NOMO-1 treated with dmso at 0.1 percent for 144 hours (cell line): ENCODE measurements at regions not wholly inside any gene's neighbourhood (a gene's known extent, or its start where the extent isn't known, plus 50 kb on each side); places are given as distances from the start of the nearest gene placed in this dataset.
"Not testable (repeated sequence)": the region's sequence is repeated elsewhere in the genome, so short reads cannot be mapped to it uniquely, and the experiment has no call there.

ENCODE experiments used
- DNase-seq: peaks from one replicate; lab custom pipeline; 2025; ENCODE audit not compliant: unreplicated experiment; lab: John Stamatoyannopoulos, UW

GRCh38 chr2:95725191-95725590 is 133.4 kb downstream of the TRIM43 start:
- not testable (repeated sequence) for DNase-seq

GRCh38 chr2:95725677-95726076 is 133.9 kb downstream of the TRIM43 start:
- not testable (repeated sequence) for DNase-seq

DNA sequence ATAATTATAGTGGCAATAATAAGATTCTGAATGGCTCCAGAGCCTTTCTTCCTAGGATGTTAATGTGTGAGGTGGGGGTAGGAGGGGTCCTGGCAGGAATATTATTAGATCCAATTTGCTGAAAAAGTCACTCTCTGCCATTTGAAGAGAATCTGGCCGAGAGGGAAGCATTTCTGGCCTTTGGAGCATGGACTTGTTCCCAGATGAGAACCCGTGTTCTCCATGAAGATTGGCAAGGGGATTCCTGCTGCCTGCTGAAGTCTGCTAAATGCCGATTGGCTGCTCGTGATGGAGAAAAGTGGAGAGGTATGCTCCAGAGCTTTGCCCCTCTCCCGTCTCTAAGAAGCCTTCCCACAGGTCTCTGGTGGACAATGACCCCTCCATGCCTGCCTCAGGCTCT is 135.6 kb downstream of the TRIM43 start:
- not testable (repeated sequence) for DNase-seq

DNA sequence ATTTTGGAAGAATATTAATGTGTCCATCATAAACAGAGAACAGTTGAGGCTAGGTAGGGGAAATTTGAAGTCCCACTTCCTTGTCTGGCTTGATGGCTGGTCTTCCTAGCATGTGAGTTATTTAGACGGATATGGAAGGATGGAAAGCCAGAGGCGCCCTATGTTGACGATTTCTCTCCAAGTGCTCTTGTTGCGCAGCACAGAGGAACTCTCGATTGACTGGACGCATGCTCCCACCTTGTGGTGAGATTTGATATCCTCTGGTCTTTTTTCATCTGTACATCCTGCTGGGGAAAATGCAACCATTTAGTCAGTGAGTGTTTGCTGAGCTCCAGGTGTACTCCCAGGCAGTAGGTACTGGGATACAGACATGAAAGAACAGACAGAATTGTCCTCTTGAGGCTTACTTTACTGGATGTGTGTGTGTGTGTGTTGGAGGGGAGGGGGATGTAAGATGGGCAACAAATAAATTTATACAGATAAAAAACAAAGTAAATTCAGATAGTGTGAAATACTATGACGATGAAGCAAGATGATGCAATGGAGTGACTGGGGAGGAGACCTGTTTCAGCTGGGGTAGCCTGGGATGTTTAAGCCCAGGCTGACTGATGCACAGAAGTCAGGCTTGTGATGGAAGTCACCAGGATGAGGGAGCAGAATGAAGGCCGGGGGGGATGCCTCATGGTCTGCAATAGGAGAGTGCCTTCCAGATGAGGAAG is 137.2 kb downstream of the TRIM43 start:
- DNase-seq = peak; percentile 32

- DNase-seq = no peak
These were observed 137.8 kb downstream of the TRIM43 start for GRCh38 chr2:95729597-95729955.

DNA sequence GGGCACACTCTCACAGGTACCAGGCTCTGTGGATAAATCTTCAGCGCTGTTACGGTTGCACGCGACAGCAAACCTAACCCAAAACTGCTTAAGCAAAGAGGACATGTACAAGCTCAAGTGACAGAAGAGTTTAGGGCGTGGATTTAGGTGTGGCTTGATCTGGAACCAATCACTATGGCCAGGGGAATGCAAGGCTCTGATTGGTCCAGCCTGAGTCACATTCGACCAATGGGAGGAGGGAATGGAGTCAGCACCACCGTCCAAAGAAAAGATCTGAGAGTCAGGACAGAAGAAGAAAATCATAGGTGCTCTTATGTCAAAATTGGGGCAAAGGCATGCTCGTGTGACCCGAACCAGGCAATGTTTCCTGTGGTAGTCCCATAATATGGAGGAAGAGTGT is 139.0 kb downstream of the TRIM43 start:
- no peak for DNase-seq

- peak; percentile 0 for DNase-seq
These were observed 143.4 kb downstream of the TRIM43 start for GRCh38 chr2:95734976-95735890.

DNA sequence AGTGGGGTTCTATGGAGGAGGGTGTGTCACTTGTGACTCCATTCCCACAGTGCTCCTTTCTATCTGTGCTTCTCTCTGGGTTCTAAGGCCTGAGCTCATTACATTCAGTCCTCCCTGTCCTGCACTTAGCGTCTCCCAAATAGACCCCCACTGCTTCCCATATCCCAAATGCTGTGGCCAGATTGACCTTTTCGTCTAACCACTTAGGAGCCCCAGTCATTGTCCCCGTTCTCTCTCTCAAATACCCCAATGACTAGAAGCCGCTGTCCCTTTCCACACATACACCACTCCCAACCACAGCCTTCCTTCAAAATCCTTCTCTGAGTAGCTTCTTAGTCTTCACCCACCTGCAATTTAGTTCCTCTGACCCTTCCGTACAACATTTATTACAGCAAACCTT is 146.5 kb downstream of the TRIM43 start:
- no peak for DNase-seq

DNA sequence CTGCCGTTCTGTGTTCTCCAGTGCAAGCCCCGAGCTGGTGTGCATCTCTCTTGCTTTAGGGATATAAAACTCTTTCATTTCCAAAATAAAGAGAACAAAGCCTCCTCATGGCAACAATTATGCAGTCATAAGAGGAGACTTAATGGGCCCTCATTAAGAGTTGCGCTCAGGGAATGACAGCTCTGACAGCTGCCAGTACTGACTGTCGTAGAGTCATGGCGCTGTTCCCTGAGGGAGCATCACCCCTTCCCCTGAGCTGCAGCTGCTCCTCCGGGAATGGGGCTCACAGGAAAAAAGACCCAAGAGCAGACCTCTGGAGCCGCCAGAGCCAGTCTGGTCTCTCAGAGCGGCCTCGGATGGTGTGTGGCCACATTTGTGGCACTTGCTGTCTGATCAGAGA is 160.3 kb downstream of the TRIM43 start:
- DNase-seq = not testable (repeated sequence)

DNA sequence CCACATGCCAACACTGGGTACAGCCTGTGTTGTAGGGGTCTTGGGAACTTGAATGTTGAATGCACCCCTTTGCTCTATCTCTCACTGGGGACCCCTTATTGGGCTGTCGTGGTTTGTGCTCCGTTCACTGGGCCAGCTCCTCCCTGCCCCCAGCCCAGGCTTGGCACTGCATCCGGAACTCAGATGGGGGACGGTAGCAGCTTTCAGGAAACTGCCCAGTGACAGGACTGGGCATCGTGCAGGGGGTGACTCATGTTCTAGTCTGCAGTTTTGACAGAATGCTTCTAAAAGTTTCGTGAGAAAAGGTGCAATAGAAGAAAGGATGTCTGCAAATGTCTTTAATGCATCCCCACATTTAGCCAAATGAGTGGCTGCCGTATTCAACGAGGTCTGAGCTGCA is 162.0 kb downstream of the TRIM43 start:
- not testable (repeated sequence) for DNase-seq

- DNase-seq = not testable (repeated sequence)
These were observed 162.4 kb downstream of the TRIM43 start for GRCh38 chr2:95754213-95754612.

DNA sequence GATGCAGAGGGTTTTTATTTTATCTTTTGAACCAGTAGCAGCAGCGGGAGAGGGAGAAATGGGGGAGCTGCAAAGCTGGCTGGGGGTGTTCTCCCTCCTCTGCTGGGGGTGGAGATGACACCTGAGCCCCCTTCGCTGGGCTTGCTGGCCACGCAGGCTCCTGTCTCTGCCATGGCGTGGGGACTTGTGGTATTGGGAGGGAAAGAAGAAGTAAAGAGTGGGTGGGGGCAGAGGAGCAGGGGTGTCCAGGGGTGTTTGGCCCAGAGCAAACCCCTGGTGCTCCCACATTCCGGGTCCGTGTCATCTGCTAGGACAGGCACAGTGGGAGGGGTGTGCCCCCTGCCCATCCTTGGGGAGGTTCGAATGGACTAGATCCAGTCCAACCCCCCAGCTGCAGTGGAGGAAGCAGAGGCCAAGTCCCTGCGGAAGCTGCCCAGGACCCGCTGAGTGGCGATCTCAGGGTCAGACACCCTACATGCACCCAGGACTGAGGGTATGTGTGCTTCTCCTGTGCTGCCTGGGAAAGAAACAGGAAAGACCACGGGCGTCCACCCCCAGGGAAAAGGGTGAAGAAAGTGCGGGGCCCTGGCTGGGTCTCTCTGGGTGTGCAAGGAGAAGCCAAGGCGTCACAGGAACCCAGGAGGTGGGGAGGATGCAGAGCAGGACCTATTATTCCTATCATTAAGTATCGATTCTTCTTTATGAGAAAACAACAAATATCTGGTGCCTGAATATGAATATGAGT is 163.2 kb downstream of the TRIM43 start:
- not testable (repeated sequence) for DNase-seq

DNA sequence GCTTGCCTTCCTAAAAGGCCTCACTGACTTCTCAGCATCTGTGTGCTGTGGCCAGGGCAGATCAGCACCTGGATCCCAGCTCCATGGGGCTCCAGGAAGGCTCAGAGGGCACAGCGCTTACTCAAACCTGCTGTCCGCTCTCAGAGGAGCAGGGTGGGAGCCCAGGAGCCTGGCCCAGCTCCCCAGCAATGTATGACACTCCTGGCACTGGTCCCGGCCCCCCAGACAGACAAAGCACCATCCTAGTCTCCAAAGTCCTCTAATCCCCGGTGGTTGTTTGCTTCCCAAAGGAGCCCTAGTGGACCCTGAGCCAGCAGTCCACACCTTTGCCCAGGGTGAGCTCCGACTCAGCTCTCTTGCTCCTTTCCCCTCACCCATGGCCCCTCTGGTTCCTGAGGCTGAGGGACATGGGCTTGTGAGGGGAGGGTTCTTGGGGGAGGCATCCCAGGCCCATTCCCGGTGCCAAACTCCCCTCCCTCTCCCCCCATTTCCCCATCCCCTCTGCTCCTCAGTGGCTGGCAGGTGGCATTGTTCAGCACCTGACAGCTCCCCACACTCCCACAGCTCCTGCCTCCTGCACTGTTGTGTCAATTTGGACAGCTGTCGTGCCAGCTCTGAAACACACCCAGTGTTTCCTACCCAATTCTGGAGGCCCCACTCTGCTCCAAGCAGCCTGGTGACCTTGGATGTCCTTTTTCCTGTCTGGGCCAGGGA is 164.3 kb downstream of the TRIM43 start:
- not testable (repeated sequence) for DNase-seq

DNA sequence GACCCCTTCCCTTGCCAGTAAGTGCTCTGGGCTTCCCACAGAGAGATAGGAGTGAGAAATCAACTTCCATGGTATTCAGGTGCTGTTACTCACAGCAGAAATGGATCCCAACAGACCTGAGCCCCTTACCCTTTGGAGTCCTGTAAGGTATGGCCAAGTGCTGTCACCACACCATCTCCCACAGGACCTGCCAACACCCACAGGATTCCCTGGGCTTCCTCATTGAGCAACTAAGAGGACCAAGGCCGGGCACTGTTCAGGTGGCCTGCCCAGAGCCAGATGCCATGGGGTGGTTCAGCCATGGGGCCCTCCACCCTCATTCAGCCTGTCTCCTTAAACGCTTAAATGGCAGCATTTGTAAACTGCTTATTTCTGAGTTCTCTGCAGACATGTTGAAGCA is 166.2 kb downstream of the TRIM43 start:
- no peak for DNase-seq

DNA sequence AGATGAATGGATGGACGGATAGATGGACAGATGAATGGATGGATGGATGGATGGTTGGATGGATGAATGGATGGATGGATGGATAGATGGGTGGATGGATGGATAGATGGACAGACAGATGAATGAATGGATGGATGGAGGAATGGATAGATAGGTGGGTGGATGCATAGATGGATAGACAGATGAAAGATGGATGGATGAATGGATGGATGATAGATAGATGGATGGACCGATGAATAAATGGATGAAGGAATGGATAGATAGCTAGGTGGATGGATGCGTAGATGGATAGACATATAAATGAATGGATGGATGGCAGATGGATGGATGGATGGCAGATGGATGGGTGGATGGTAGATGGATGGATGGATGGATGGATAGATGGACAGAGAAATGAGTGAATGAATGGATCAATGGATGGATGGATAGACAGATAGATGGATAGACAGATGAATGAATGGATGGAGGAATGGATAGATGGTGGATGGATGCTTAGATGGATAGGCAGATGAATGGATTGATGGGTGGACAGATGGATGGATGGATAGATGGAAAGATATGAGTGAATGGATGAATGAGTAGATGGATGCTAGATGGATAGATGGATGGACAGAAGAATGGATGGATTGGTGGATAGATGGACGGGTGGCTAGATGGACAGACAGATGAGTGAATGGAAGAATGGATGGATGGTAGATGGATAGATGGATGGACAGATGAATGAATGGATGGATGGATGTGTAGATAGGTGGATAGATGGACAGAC is 167.9 kb downstream of the TRIM43 start:
- no peak for DNase-seq

DNA sequence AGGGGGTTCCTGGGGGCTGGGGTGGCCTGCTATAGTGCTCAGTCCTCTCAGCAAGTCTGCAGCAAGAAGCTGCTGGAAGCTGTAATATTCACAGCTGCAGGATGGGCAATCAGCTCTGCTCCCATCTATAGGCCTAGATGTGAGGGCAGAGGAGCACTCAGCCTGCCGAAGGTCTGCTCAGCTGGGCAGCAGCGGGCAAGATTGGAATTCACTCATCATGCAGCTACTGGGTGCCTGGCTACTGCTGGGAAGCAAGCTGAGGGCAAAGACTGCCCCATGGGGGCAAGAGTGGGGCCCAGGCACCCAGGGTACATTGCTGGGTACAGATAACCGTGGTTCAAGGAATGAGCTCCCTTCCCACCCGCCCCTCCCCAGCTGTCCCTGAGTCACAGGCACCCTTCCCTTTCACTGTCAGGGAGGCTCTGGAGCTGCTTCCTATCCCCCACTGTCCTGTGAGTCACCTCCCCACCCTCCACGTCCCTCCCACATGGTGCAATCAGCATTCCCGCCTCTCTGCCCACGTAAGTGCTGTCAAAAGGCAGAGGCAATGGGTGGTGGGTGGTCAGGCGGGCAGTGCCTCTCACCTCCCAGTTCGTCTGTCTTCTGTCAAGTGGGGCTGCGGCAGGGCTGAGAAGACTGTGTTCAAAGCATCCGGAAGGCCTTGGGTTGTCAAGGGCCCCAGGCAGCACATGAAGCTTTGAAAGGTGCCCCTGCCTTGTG is 169.2 kb downstream of the TRIM43 start:
- no peak for DNase-seq

- DNase-seq = no peak
These were observed 169.8 kb downstream of the TRIM43 start for GRCh38 chr2:95761556-95761955.

- not testable (repeated sequence) for DNase-seq
These were observed 170.5 kb downstream of the TRIM43 start for GRCh38 chr2:95762023-95763021.
